Ascending aorta (tissue), 2 donors: ENCODE measurements at regions not wholly inside any gene's neighbourhood (a gene's known extent, or its start where the extent isn't known, plus 50 kb on each side); places are given as distances from the start of the nearest gene placed in this dataset.

Experiments
- DNase-seq, 2 donors: peaks; one replicate each; pipeline ENCODE4 v3.0.0-alpha.2; 2019; ENCODE audit warnings: low spot score in 2 of 2
- H3K27ac ChIP-seq, 2 donors: fragments of 200-600 bp; sonication (generic); one replicate each; pipeline ENCODE4 v1.5.1; 2016 to 2017; ENCODE audit warnings: mild to moderate bottlenecking in 1 of 2
- H3K27me3 ChIP-seq: fragments of 200-600 bp; sonication (generic); one replicate; pipeline ENCODE4 v1.5.1; 2017
- H3K36me3 ChIP-seq, 2 donors: fragments of 200-600 bp; sonication (generic); one replicate each; pipeline ENCODE4 v1.5.1; 2016
- H3K4me1 ChIP-seq, 2 donors: fragments of 200-600 bp; sonication (generic); one replicate each; pipeline ENCODE4 v1.5.1; 2016 to 2017; ENCODE audit warnings: mild to moderate bottlenecking in 1 of 2
- H3K4me3 ChIP-seq, 2 donors: fragments of 200-600 bp; sonication (generic); one replicate each; pipeline ENCODE4 v1.5.1; 2016 to 2017; ENCODE audit warnings: mild to moderate bottlenecking in 1 of 2
- H3K9me3 ChIP-seq, 2 donors: fragments of 200-600 bp; sonication (generic); one replicate each; pipeline ENCODE4 v1.5.1; 2016
- CTCF ChIP-seq, 3 experiments: fragments of 200-600 bp in 2 of 3; fragments of 450-650 bp in 1 of 3; sonication (generic) in 2 of 3; IDR thresholded peaks; one replicate each; pipeline ENCODE4 v1.5.1; 2016 to 2019; ENCODE audit warnings: antibody characterized with exemption in 3 of 3, mild to moderate bottlenecking in 1 of 3, moderate library complexity in 1 of 3
- intact Hi-C: fragments of 100-400 bp; cut with DNase I; formaldehyde crosslinking; loops from one replicate; pipeline ENCODE4 v1.15.1; 2023

GRCh38 chr1:217189362-217189761 is 441.5 kb downstream of the GPATCH2 start:
- H3K4me1 ChIP-seq: no peaks in the 10 kb centered on the region
- peaks cover 0 to 5% of the 10 kb centered on the region in 2 donors for H3K9me3 ChIP-seq
- intact Hi-C loops: loop anchor here (10.0 kb wide), 1 partner anchor 155 kb away; no protein-coding TSS in a partner anchor
- no peak overlapping the region for H3K27ac ChIP-seq
- no peak for TF ChIP-seq CTCF (IDR thresholded peaks at IDR 0.05)
- no peak overlapping the region for H3K4me3 ChIP-seq
- H3K36me3 ChIP-seq: no peaks in the 10 kb centered on the region
- no peaks in the 10 kb centered on the region for H3K27me3 ChIP-seq
- DNase-seq: no peak

- H3K27ac ChIP-seq: no peak overlapping the region
- peaks cover 0 to 5% of the 10 kb centered on the region in 2 donors for H3K9me3 ChIP-seq
- no peak for TF ChIP-seq CTCF (IDR thresholded peaks at IDR 0.05)
- H3K4me3 ChIP-seq: no peak overlapping the region
- no peaks in the 10 kb centered on the region for H3K4me1 ChIP-seq
- intact Hi-C loops: loop anchor here (10.0 kb wide), 1 partner anchor 154 kb away; no protein-coding TSS in a partner anchor
- no peaks in the 10 kb centered on the region for H3K36me3 ChIP-seq
- H3K27me3 ChIP-seq: no peaks in the 10 kb centered on the region
- no peak for DNase-seq
Measured at GRCh38 chr1:217188280-217189237, 442.3 kb downstream of the GPATCH2 start.

- Histone ChIP-seq H3K4me3 (no peak overlapping the region), H3K9me3 (peaks cover 0 to 5% of the 10 kb centered on the region in 2 donors), H3K36me3 (no peaks in the 10 kb centered on the region), H3K4me1 (no peaks in the 10 kb centered on the region), H3K27me3 (no peaks in the 10 kb centered on the region), H3K27ac (no peak overlapping the region)
- intact Hi-C loops: loop anchor here (10.0 kb wide), 1 partner anchor 152 kb away; no protein-coding TSS in a partner anchor
- DNase-seq: no peak
- no peak for TF ChIP-seq CTCF (IDR thresholded peaks at IDR 0.05)
Measured at GRCh38 chr1:217186664-217187063, 444.2 kb downstream of the GPATCH2 start.

- Histone ChIP-seq H3K27me3 (no peaks in the 10 kb centered on the region), H3K27ac (no peak overlapping the region), H3K4me1 (no peaks in the 10 kb centered on the region), H3K36me3 (no peaks in the 10 kb centered on the region), H3K4me3 (no peak overlapping the region), H3K9me3 (peaks cover 0 to 5% of the 10 kb centered on the region in 2 donors)
- no peak for TF ChIP-seq CTCF (IDR thresholded peaks at IDR 0.05)
- intact Hi-C loops: loop anchor here (10.0 kb wide), 1 partner anchor 150 kb away; no protein-coding TSS in a partner anchor
- DNase-seq: no peak
Measured at GRCh38 chr1:217184854-217185253, 446.0 kb downstream of the GPATCH2 start.

- Histone ChIP-seq H3K4me1 (no peaks in the 10 kb centered on the region), H3K36me3 (no peaks in the 10 kb centered on the region), H3K9me3 (no peaks in the 10 kb centered on the region), H3K27ac (no peak overlapping the region), H3K4me3 (no peak overlapping the region), H3K27me3 (no peaks in the 10 kb centered on the region)
- intact Hi-C loops: loop anchor here (10.0 kb wide), 1 partner anchor 148 kb away; no protein-coding TSS in a partner anchor
- no peak for DNase-seq
- no peak for TF ChIP-seq CTCF (IDR thresholded peaks at IDR 0.05)
Measured at GRCh38 chr1:217182992-217183391, 447.9 kb downstream of the GPATCH2 start.
